Lower lobe of right lung (tissue), 2 donors: ENCODE measurements at regions not wholly inside any gene's neighbourhood (a gene's known extent, or its start where the extent isn't known, plus 50 kb on each side); places are given as distances from the start of the nearest gene placed in this dataset.

Experiments used
- ATAC-seq, 2 donors: fragments of 200-7000 bp; cut with Tn5 transposase; one replicate each; pipeline ENCODE4 v1.9.1; 2020 to 2022; ENCODE audit warnings: mild to moderate bottlenecking in 2 of 2, moderate library complexity in 2 of 2
- DNase-seq: peaks from one replicate; pipeline ENCODE4 v3.0.0-alpha.2; 2020
- H3K27ac ChIP-seq: fragments of 200-600 bp; one replicate; pipeline ENCODE4 v1.8.0; 2022
- H3K27me3 ChIP-seq: fragments of 200-600 bp; one replicate; pipeline ENCODE4 v1.8.0; 2022; ENCODE audit warnings: low read depth
- H3K36me3 ChIP-seq: fragments of 200-600 bp; one replicate; pipeline ENCODE4 v1.8.0; 2022; ENCODE audit warnings: mild to moderate bottlenecking
- H3K4me1 ChIP-seq: fragments of 200-600 bp; one replicate; pipeline ENCODE4 v1.8.0; 2022
- H3K4me3 ChIP-seq: fragments of 200-600 bp; one replicate; pipeline ENCODE4 v1.8.0; 2022; ENCODE audit warnings: mild to moderate bottlenecking
- H3K9me3 ChIP-seq: fragments of 200-600 bp; one replicate; pipeline ENCODE4 v1.8.0; 2022
- CTCF ChIP-seq: fragments of 200-600 bp; IDR thresholded peaks from one replicate; pipeline ENCODE4 v1.8.0; 2022; ENCODE audit warnings: antibody characterized with exemption, mild to moderate bottlenecking
- intact Hi-C: fragments of 100-400 bp; cut with DNase I; formaldehyde crosslinking; loops from one replicate; pipeline ENCODE4 v1.11.0; 2022
- donor health status: DM: no; HTN: yes; CAD: no; lungs with severe emphysema.

GRCh38 chr20:23289724-23290395 lies 60.7 kb upstream of the NXT1 start:
- ATAC-seq (no peak), DNase-seq (no peak)
- Histone ChIP-seq H3K4me1 (peaks cover 38% of the 10 kb centered on the region), H3K27me3 (no peaks in the 10 kb centered on the region), H3K36me3 (no peaks in the 10 kb centered on the region), H3K4me3 (no peak overlapping the region), H3K27ac (no peak overlapping the region), H3K9me3 (no peaks in the 10 kb centered on the region)
- intact Hi-C loops, result no loop called here
- no peak for TF ChIP-seq CTCF

- ATAC-seq (no peak), DNase-seq (no peak)
- no peak for TF ChIP-seq CTCF
- peaks cover 32% of the 10 kb centered on the region for H3K4me1 ChIP-seq
- H3K27ac ChIP-seq, result no peak overlapping the region
- H3K27me3 ChIP-seq, result no peaks in the 10 kb centered on the region
- no peaks in the 10 kb centered on the region for H3K9me3 ChIP-seq
- no peak overlapping the region for H3K4me3 ChIP-seq
- intact Hi-C loops, result no loop called here
- no peaks in the 10 kb centered on the region for H3K36me3 ChIP-seq
Measured at GRCh38 chr20:23289249-23289648, 61.3 kb upstream of the NXT1 start.

GRCh38 chr20:23287354-23288190 lies 63.0 kb upstream of the NXT1 start:
- no peak for DNase-seq
- H3K27me3 ChIP-seq, result no peaks in the 10 kb centered on the region
- no peak overlapping the region for H3K27ac ChIP-seq
- ATAC-seq, result no peak
- H3K4me1 ChIP-seq, result peaks cover 18% of the 10 kb centered on the region
- TF ChIP-seq CTCF, result no peak
- H3K36me3 ChIP-seq, result no peaks in the 10 kb centered on the region
- intact Hi-C loops, result no loop called here
- H3K9me3 ChIP-seq, result no peaks in the 10 kb centered on the region
- no peak overlapping the region for H3K4me3 ChIP-seq

GRCh38 chr20:23286346-23286745 lies 64.2 kb upstream of the NXT1 start:
- Histone ChIP-seq H3K4me3 (no peak overlapping the region), H3K27ac (no peak overlapping the region), H3K36me3 (no peaks in the 10 kb centered on the region), H3K9me3 (no peaks in the 10 kb centered on the region), H3K27me3 (no peaks in the 10 kb centered on the region), H3K4me1 (peaks cover 18% of the 10 kb centered on the region)
- DNase-seq, result no peak
- intact Hi-C loops, result no loop called here
- no peak for ATAC-seq
- TF ChIP-seq CTCF, result no peak

GRCh38 chr20:23285536-23285935 lies 65.1 kb upstream of the NXT1 start:
- no peaks in the 10 kb centered on the region for H3K36me3 ChIP-seq
- ATAC-seq (no peak), DNase-seq (no peak)
- no peaks in the 10 kb centered on the region for H3K27me3 ChIP-seq
- no peak overlapping the region for H3K4me3 ChIP-seq
- no peaks in the 10 kb centered on the region for H3K9me3 ChIP-seq
- H3K4me1 ChIP-seq, result peaks cover 14% of the 10 kb centered on the region
- TF ChIP-seq CTCF, result no peak
- no peak overlapping the region for H3K27ac ChIP-seq
- intact Hi-C loops, result no loop called here
